ENCODE measurements at regions not wholly inside any gene's neighbourhood (a gene's known extent, or its start where the extent isn't known, plus 50 kb on each side); places are given as distances from the start of the nearest gene placed in this dataset.
A peak's percentile ranks its signal among the peaks of the same experiment; 100 is the strongest.

- DNase-seq: peak in 1 of 2 donors; percentile 16
These were observed 107.3 kb downstream of the UCHL5 start for GRCh38 chr1:192951691-192952460.

GRCh38 chr1:192952646-192953045, 106.5 kb downstream of the UCHL5 start:
- no peak for DNase-seq

- peak in 1 of 2 donors; percentile 72 for DNase-seq
These were observed 104.4 kb downstream of the UCHL5 start for GRCh38 chr1:192954705-192955265.

GRCh38 chr1:192958350-192958749, 100.8 kb downstream of the UCHL5 start:
- no peak for DNase-seq

- DNase-seq: no peak
These were observed 100.3 kb downstream of the UCHL5 start for GRCh38 chr1:192958871-192959270.

- no peak for DNase-seq
These were observed 99.4 kb downstream of the UCHL5 start for GRCh38 chr1:192959657-192960186.

Measured in CD4-positive, alpha-beta T cell treated with Interleukin-1 beta for 1 hour (primary cell).